HG03571 (cell line): ENCODE measurements at regions not wholly inside any gene's neighbourhood (a gene's known extent, or its start where the extent isn't known, plus 50 kb on each side); places are given as distances from the start of the nearest gene placed in this dataset.
"Not testable (repeated sequence)": the region's sequence is repeated elsewhere in the genome, so short reads cannot be mapped to it uniquely, and the experiment has no call there.

Source experiments
- ATAC-seq: cut with Tn5 transposase; IDR thresholded peaks from one replicate; pipeline ENCODE4 v1.9.1; 2021; ENCODE audit not compliant: unreplicated experiment

DNA sequence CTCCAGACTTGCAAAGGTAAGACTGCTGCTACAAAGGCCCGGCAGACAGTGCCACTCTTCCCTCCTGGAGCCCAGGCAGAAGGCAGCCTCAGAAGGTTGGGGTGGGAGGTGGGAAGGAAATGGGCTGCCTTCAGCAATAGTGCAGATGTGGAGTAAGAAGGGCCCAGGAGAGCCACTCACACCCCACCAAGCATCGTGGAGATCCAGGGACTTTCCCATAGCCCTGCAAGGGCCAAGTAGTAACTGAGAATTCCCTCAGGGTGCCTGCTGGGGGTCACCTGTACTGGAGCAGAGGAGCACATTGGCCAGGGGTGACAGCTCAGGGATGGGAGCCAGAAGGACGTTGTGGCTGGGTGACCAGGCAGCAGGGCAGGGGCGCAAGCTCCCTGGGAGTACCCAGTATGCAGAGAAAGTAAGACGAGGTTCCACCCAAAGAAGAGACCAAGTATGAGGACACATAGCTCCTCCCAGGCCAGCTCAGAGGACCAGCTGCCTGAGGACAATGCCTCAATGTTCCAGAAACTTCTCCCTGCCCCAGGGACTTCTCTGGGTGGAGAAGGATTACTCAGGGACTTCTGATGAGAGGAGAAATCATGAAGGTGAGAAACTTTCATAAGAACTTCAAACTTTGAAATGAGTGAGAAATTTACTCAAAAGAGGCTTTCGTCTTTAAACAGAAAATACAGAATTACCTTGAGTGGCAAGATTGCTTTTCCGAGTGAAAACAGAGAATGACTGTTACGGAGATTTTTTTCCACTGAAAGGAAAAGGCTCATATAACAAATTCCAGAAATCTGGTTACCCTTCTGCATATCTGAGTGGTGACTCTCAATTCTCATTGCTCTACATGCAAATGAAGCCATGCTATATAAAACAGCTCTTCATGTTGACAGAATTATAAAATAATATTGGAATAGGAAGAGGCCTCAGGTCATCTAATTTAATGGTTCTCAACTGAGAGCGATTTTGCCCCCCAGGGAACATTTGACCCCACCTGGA is 87.9 kb upstream of the TRIO start:
- ATAC-seq, result no peak

DNA sequence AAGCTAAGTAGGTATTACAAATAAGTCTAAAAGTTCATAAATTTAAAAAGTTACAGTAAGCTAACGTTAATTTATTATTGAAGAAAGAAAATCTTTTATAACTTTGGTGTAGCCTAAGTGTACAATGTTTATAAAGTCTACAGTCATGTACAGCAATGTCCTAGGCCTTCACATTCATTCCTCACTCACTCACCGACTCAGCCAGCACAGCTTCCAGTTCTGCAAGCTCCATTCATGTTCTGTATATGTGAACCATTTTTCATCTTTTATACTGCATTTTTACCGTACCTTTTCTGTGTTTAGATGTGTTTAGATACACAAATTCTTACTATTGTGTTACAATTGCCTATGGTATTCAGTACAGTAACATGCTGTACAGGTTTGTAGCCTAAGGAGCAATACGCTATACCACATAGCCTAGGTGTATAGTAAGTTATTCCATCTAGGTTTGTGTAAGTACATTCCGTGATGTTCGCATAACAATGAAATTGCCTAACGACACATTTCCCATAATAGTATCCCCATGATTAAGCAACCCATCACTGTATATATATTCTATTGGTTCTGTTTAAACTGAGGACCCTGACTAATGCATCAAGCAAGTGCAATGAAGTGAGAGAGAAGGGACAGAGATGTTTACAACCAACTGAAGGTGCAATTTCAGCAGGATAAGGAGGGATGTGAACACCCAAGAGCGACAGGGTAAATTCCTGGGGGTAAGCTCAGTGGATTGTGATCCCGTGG is 88.9 kb upstream of the TRIO start:
- no peak for ATAC-seq

DNA sequence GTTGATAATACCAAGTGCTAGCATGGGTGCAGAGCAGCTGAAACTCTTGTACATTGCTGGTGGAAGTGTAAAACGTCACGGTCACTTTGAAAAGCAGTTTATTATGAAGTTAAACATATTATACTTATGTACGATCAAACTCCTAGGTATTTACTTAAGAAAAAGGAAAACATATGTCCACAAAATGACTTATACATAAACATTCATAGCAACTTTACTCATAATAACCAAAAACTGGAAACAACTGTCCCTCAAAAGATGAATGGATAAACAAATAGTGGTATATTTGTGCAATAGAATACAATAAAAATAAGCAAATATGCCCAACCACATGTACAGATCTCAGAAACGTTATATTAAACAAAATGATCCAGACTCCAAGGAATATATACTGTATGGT is 92.3 kb upstream of the TRIO start:
- no peak for ATAC-seq

DNA sequence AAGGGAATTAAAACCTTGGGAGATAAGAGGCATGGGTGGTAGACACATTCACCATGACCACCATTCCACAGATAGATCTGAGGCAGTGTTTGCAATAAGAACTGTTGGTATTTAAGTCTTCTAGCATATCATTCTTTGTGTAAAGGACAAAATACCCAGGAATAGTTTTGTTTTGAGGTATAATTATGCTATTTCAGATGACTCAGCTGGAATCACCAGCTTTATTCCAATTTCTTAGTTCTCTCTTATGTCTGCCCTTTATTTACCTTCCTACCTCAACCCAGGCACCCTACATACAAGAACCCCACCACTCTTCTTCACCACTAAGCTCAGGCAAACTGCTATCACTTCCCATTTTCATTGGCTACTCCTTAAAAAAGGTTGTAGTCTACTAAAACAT is 94.7 kb upstream of the TRIO start:
- no peak for ATAC-seq

DNA sequence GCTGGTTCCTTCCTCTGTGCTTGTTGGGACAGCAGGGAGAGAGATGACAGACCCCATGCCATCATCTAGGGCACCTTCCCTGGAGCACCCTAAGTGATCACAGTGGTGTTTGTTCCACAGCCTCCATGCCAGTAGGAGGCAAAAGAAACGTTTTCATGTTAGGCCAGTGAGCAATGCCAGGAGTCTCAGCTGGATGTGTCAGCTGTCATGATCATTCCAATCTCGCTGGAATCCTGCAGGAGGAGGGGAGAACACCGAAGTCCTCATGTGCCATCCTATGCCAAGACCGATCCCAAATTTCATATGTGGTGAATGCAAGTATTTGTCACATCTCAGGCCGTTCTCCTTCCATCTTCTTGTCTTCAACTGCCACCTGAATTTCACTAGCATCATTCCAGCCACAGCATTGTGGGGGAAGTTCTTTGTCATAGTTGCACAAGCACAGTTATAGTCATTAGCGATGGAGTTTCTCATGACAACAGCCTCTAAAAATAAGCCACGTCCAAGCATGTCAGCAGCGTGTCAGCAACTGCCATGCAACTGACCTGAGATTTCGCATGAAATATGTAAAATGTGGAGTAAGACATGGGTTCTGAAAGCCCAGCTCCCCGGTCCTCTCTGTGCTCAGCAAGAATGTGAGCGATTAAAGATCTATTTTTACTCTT is 97.2 kb upstream of the DNAH5 start:
- ATAC-seq, result no peak

DNA sequence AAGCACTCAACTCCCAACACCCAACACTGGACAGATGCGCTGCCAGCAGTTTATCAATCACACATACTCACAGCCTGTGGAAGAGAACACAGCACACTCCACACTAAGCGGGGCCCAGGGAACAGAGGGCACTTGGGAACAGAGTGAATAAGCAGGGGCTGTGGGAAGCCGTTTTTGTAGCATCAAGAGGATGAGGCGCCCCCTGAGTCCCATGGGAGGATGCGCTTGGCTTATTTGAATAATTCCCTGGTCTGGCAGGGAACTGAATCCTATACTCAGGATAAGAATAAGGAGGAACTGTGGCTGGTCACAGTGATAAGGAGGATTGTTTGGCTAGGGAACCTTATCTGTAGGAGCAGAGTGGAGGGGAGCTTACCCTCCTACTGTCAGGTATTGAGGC is 96.1 kb upstream of the DNAH5 start:
- no peak for ATAC-seq

DNA sequence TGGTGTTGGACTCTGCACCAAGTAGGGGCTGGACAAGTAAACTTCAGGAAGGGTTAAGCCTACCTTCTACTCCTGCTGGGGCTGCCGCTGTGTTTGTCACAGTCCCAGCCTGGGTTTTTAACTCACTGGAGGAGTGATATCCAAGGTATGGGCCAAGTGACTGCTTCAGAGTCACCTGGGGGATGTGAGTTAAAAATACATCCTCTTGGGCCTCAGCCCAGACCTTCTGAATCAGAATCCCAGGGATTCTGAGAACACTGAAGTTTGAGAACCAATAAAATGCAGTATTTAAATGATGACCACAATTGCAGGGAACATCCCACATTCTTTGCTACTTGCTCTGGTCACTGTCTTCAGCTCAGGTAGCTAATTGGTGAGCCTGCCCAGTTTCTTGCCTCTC is 95.1 kb upstream of the DNAH5 start:
- ATAC-seq, result no peak

DNA sequence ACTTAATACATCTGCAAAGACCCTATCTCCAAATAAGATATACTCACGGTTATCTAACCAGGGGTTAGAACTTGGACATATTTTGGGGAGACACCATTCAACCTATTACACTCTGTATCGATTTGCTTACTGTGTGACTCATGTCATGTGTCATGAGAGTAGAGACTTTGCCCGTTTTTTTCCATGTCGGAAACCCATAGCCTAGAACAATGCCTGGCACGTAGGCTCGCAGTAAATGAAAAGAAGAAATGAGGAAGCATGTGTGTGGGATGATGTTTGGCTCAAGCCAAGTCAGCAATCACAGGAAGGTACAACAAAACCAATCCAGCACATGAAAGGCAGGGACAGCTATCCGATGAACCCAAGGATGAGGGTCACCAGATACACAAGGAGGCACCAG is 94.6 kb upstream of the DNAH5 start:
- no peak for ATAC-seq

DNA sequence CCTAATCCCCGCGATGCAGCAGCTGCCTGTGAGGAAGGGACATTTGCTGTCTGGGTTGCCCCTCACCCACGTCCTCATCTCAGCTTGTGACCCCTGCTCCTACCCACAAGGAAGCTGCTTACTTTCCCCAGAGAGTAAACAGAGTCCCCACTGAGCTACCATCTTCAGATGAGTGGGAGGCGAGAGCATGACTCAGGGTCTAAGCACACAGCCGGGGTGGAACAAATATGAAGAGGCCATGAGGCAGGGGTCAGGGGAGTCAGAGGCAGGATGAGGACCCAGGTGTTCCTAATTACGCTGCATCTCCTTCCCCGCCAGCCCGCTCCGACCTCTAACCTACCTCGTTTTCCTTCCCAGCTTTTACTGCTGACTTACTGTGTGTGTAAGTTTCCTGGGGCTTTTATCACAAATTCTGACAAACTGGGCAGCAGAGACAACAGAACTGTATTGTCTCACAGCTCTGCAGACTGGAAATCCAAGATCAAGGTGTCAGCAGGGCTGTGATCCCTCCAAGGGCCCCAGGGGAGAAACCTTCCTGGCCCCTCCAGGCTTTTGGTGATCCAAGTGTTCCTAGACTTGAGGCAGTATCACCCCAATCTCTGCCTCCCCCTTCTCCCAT is 94.0 kb upstream of the DNAH5 start:
- no peak for ATAC-seq

DNA sequence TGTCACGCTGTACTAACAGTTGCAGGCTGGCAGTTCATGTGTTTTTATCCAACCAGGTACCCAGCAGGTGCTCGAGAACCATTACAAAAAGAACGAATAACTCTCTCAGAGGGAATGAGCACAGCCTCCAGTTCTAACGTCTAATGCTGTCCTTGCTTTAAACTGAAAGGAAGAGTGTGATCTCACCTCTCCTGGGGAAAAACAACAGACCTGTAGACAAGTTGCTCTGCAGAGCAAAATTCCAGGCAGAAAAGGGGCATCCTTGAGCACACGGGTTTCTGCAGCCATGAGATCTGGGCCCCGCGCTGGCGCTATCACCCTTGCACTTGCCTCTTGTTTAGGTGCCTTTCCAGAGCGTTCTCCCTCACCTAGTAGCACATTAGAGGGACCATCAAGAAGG is 92.5 kb upstream of the DNAH5 start:
- no peak for ATAC-seq

DNA sequence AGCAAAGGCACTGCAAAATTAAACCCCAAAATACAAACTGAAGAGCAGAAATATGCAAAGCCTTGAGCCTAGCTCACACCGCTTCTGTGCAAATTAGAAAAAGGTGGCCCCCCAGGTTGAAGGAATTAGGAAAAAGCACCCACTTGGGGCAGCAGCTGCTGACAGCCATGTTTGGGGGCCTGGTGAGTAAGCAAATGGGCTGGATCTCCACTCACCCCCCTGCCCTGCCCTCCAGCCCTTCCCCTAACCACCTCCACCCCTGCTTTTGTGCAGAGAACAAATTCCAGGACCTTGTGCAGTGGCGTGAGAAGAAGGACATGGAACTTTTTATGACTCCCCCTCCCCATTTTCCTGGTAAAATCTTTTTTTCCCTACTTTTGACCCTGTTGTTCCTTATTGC is 92.0 kb upstream of the DNAH5 start:
- no peak for ATAC-seq

DNA sequence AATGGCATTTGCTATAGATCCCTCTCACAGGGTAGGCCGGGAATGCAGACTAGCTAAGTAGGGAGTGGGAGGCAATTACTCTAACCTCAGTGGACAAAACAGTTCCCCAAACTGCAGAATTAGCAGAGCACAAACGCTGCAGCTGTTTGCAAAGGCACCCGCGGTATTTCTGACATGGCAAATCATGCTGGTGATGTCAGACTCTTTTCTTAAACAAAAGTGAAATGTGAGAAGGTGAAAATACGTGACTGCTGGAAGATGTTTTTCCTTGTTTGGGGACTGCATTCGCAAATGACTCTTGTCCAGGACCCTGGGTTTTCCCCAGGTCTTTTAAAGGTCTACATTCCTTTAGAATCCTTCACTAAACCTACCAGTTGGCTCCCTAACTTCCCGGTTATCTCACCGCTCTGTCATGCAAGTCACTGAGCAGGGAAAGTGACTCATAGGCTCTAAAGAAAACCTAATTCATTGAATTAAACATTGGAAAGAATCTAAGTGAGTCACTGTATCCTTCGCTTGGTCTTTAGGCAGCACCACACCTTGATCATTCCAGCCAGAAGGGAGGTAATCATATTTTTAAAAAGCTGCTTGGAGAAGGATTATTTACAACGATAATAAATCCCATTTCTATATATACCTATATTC is 91.5 kb upstream of the DNAH5 start:
- no peak for ATAC-seq

DNA sequence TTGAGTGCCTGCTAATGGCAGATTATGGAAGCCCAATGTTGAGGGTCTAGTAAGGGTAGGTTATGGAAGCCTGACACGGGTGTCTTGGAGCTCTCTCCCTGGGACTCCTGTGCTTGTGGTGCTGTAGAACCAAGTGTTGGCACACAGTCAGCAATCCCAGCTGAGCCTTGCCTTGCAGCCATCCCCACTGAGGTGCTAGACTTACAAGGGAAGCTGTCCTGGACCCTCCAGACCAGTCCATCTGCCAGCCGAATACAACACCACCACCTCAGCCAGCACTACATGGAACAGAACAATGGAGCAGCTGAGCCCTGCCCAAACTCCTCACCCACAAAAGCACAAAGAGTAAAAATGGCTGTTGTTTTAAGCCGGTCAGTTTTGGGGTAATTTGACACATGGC is 90.5 kb upstream of the DNAH5 start:
- ATAC-seq, result no peak

DNA sequence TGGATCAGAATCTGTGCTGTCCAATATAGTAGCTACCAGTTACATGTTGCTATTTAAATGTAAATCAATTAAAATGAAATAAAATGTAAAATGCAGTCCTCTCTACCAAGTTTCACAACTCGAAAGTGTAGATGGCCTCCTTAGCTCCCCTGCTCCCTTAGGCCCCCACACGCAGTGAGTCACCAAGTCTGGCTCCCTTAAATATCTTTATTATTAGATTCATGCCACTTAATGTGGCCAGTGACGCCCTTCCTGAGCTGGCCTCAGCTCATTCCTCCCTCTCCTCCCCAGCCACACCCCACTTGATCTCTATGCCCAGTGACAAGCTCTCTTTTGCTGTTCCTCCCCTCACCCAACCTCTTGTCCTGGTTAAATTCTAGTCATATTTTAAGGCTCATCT is 88.4 kb upstream of the DNAH5 start:
- ATAC-seq, result no peak

DNA sequence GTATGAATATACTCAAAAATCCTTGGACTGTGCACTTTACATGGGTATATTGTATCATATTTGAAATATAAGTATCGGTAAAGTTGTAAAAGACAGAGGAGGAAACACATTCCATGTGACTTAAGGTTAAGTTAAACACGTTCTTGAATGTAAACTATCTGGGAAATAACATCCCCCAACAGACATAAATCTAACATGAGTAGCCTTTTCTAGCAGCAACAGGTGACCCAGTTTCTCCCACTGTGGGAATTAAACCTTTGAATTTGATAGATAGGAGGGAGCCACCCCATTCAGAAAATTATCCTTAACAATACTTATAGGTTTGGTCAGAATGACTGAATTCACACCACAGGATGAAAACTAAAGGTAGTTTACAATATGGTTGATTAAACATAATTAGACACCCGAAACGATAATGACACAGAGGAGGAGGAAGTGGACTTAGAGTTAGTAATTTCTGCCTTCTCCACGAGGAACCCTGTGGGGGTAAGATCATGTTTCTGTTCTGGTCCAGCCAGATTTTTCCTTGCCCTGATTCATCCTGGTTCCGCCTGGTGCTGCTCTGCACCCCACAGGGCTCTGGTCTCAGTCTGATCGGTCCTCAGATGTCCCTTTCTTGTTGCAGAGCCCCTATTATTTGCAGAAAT is 84.6 kb upstream of the DNAH5 start:
- ATAC-seq, result no peak

DNA sequence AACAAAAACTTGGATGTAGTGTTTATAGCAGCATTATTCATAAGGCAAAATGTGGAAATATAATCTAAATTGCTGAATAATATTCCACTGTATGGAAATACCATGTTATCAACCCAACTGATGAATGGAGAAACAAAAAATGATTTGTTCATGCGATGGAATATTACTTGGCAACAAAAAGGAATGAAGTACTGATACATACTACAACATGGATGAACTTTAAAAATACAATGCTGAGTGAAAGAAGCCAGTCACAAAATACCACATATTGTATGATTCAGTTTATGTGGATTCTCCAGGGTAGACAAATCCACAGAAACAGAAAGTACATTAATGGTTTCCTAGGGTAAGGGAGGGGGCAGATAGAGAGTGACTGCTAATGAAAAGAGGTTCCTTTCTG is 83.7 kb upstream of the DNAH5 start:
- ATAC-seq, result no peak

DNA sequence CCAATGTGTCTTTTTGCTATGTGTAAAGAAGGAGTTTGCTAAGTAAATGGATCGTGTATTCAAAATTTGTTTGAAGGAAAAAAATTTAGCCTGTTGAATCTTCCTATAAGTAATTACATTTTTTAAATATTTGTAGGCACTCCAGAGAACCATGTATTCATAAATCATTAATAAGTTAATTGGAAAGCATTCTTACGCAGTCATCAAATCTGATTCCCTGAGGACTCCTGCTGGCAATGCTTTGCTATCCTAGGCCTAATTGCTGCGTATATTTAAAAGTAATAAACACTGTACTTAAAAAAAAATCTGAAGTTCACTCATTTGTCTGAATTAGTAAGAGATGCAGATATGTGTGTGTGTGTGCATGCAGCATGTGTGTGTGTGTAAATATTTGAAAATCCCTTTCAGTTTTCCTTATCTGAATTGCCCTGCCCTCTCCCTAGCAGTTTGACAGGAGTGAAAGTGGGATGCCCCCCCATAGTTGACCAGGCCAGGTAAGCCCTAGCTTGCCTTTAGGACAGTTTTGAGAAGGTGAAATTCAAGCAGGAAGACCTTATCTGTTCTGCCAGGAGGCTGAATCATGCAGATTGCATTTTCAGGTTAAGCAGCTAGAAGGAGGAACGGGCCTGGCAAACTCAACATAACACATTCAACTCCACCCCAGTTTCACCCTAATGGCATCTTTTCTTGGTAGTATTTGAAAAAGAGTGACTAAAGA is 81.2 kb upstream of the DNAH5 start:
- ATAC-seq, result no peak

DNA sequence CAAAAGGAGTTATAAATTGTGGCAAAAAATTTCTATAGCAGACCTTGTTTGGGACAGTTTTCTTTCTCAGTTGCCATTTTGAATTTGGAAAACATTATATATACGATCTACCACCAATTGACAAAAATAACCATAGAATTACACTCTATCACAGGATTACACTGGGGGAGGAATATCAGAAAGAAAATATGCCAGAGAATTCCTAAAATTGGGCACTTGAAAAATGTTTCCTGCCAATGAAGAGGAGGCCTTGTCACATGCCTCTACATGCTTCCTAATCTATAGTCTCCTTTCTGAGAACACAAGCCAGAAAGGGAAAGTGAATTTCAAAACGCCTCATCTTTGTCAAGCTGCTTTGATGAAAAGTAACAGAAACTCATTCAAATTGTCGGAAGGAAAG is 78.5 kb upstream of the DNAH5 start:
- ATAC-seq, result no peak

DNA sequence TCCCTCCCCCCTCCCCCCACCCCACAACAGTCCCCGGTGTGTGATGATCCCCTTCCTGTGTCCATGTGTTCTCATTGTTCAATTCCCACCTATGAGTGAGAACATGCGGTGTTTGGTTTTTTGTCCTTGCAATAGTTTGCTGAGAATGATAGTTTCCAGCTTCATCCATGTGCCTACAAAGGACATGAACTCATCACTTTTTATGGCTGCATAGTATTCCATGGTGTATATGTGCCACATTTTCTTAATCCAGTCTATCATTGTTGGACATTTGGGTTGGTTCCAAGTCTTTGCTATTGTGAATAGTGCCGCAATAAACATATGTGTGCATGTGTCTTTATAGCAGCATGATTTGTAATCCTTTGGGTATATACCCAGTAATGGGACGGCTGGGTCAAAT is 76.5 kb upstream of the DNAH5 start:
- not testable (repeated sequence) for ATAC-seq
